HFFc6 (cell line): ENCODE measurements at regions not wholly inside any gene's neighbourhood (a gene's known extent, or its start where the extent isn't known, plus 50 kb on each side); places are given as distances from the start of the nearest gene placed in this dataset.
"Not testable (repeated sequence)": the region's sequence is repeated elsewhere in the genome, so short reads cannot be mapped to it uniquely, and the experiment has no call there.

Experiments used
- DNase-seq: peaks from one replicate; pipeline ENCODE4 v3.0.0-alpha.2; 2018
- H3K27ac Mint-ChIP-seq: 2 replicates; pipeline ENCODE4 v1.8.0; 2020; ENCODE audit warnings: mild to moderate bottlenecking, mixed read lengths
- H3K27me3 Mint-ChIP-seq: 2 replicates; pipeline ENCODE4 v1.8.0; 2021; ENCODE audit warnings: mild to moderate bottlenecking, moderate library complexity, mixed read lengths; ENCODE audit not compliant: insufficient read depth
- H3K36me3 Mint-ChIP-seq: 2 replicates; pipeline ENCODE4 v1.8.0; 2021; ENCODE audit warnings: low read depth, mixed read lengths
- H3K4me1 Mint-ChIP-seq: 2 replicates; pipeline ENCODE4 v1.8.0; 2020; ENCODE audit warnings: low read depth, mixed read lengths
- H3K4me3 Mint-ChIP-seq: 2 replicates; pipeline ENCODE4 v1.8.0; 2020; ENCODE audit warnings: mild to moderate bottlenecking, moderate library complexity, mixed read lengths
- H3K9me3 Mint-ChIP-seq: 2 replicates; pipeline ENCODE4 v1.8.0; 2020; ENCODE audit warnings: mild to moderate bottlenecking, mixed read lengths
- TF ChIP-seq, protein P1 (sequence below): fragments of 200-600 bp; sonication (generic); IDR thresholded peaks from 2 replicates; pipeline ENCODE4 v1.5.0; 2021; ENCODE audit warnings: antibody characterized with exemption, mild to moderate bottlenecking

DNA sequence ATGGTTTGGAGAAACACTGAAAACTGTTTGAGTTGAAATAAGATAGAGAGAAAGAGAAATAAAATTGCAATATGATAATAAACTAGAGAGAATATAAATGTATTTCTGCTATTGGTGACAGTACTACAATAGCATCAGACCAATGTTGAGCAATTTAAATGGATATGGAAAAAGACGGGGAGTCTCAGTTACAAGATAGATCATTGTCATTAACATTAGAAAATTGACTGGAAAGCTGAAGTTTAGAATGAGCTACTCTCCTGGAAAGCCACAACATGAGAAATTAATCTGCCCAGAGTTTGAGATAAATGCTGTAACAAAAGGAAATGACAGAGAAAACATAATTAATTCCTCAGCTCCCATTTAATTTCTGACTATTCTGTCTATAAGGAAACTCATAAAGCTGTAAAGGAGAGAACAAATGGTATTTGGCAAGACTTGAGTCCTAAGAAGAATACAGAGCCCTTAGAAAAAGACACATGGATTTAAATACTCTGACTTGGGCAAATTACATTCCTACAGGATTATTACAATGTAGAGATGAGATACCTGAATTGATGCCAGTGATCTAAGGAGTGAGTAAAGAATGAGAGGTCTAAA lies 624.5 kb upstream of the CHD1 start:
- TF ChIP-seq, protein P1, sequence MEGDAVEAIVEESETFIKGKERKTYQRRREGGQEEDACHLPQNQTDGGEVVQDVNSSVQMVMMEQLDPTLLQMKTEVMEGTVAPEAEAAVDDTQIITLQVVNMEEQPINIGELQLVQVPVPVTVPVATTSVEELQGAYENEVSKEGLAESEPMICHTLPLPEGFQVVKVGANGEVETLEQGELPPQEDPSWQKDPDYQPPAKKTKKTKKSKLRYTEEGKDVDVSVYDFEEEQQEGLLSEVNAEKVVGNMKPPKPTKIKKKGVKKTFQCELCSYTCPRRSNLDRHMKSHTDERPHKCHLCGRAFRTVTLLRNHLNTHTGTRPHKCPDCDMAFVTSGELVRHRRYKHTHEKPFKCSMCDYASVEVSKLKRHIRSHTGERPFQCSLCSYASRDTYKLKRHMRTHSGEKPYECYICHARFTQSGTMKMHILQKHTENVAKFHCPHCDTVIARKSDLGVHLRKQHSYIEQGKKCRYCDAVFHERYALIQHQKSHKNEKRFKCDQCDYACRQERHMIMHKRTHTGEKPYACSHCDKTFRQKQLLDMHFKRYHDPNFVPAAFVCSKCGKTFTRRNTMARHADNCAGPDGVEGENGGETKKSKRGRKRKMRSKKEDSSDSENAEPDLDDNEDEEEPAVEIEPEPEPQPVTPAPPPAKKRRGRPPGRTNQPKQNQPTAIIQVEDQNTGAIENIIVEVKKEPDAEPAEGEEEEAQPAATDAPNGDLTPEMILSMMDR = no peak
- H3K4me3 Mint-ChIP-seq = no peak overlapping the region
- peaks cover 12% of the 10 kb centered on the region for H3K9me3 Mint-ChIP-seq
- H3K27ac Mint-ChIP-seq = no peak overlapping the region
- no peaks in the 10 kb centered on the region for H3K4me1 Mint-ChIP-seq
- H3K27me3 Mint-ChIP-seq = no peaks in the 10 kb centered on the region
- no peak for DNase-seq
- H3K36me3 Mint-ChIP-seq = no peaks in the 10 kb centered on the region

- Mint-ChIP-seq H3K4me1 (no peaks in the 10 kb centered on the region), H3K9me3 (peaks cover 32% of the 10 kb centered on the region)
Observed at GRCh38 chr5:99544356-99544755, 615.5 kb upstream of the CHD1 start.

DNA sequence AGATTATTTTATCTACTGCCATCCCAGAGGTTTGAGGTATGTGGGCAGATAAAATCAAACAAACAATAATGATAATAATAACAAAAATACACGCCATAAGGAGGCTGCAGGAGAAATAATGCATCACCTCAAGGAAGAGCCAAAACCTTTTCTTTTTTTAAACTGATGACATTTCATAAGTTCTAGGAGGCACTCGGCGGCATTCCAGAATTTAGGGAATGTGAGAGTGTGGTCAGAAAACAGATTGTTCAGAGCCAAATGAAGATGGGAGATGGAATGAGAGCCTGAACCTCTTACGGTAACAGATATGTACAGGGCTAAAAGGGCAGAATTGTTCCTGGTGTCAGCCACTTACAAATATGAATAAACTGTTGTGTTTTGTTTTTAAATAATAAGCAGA lies 615.0 kb upstream of the CHD1 start:
- Mint-ChIP-seq H3K36me3 (no peaks in the 10 kb centered on the region), H3K9me3 (peaks cover 32% of the 10 kb centered on the region), H3K4me3 (no peak overlapping the region), H3K27ac (no peak overlapping the region), H3K4me1 (no peaks in the 10 kb centered on the region), H3K27me3 (no peaks in the 10 kb centered on the region)
- DNase-seq = no peak
- TF ChIP-seq, protein P1 = no peak

More at GRCh38 chr5:99544356-99544755, 615.5 kb upstream of the CHD1 start:
- DNase-seq = no peak
- TF ChIP-seq, protein P1 = no peak
- Mint-ChIP-seq H3K36me3 (no peaks in the 10 kb centered on the region), H3K27me3 (no peaks in the 10 kb centered on the region), H3K27ac (no peak overlapping the region), H3K4me3 (no peak overlapping the region)

DNA sequence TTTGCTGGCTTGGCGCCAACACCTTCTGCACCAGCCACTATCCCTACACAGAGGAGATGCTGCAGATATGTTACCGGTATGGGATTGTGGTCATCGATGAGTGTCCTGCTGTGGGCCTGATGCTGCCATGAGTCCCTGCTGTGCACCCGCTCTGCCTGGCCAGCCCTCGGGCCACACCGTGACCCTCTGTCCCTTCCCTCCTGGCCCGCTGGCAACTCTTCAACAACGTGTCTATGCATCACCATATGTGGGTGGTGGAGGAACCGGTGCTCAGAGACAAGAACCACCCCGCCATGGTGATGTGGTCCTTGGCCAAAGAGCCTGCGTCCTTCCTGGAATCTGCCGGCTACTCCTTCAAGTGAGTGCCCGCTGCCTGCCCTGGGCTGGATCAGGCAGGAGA lies 605.4 kb upstream of the CHD1 start:
- H3K36me3 Mint-ChIP-seq, H3K9me3 Mint-ChIP-seq, H3K27ac Mint-ChIP-seq, H3K4me1 Mint-ChIP-seq, H3K27me3 Mint-ChIP-seq, DNase-seq, H3K4me3 Mint-ChIP-seq: not testable (repeated sequence)

DNA sequence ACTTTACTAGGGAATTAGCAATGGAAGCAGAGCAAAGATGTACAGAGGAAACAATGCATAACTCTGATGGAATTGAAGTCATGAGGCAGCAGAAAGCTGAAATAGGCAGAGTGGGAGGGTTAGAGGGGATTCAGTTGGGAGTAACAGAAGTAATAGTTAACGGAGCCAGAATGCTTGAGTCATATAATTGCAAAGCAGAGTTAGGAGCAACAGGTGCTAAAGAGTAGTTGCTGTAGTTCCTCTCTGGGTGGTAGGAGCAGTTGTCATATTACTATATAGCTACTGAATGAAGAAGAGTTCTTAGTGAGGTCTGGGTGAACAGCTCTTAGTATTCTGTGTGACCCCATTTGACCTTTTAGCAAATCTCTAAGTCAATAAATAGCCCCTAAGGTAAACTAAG lies 592.9 kb upstream of the CHD1 start:
- H3K27me3 Mint-ChIP-seq, H3K4me1 Mint-ChIP-seq, H3K4me3 Mint-ChIP-seq, DNase-seq, H3K27ac Mint-ChIP-seq, H3K36me3 Mint-ChIP-seq, H3K9me3 Mint-ChIP-seq: not testable (repeated sequence)

GRCh38 chr5:99515864-99516490 lies 587.2 kb upstream of the CHD1 start:
- not testable (repeated sequence) for H3K4me1 Mint-ChIP-seq, DNase-seq, H3K36me3 Mint-ChIP-seq, H3K27ac Mint-ChIP-seq, H3K4me3 Mint-ChIP-seq, H3K27me3 Mint-ChIP-seq
- H3K9me3 Mint-ChIP-seq = peaks cover 16% of the 10 kb centered on the region

- not testable (repeated sequence) for DNase-seq, H3K36me3 Mint-ChIP-seq, H3K4me3 Mint-ChIP-seq, H3K27me3 Mint-ChIP-seq, H3K4me1 Mint-ChIP-seq, H3K27ac Mint-ChIP-seq
- peaks cover 24% of the 10 kb centered on the region for H3K9me3 Mint-ChIP-seq
Observed at GRCh38 chr5:99510237-99510866, 581.5 kb upstream of the CHD1 start.

GRCh38 chr5:99509064-99509463 lies 580.3 kb upstream of the CHD1 start:
- H3K36me3 Mint-ChIP-seq, H3K27ac Mint-ChIP-seq, H3K4me3 Mint-ChIP-seq, H3K27me3 Mint-ChIP-seq, DNase-seq, H3K4me1 Mint-ChIP-seq: not testable (repeated sequence)
- peaks cover 24% of the 10 kb centered on the region for H3K9me3 Mint-ChIP-seq

- H3K4me1 Mint-ChIP-seq, H3K27ac Mint-ChIP-seq, H3K36me3 Mint-ChIP-seq, H3K27me3 Mint-ChIP-seq, DNase-seq, H3K4me3 Mint-ChIP-seq, H3K9me3 Mint-ChIP-seq: not testable (repeated sequence)
Observed at GRCh38 chr5:99495456-99495855, 566.6 kb upstream of the CHD1 start.

GRCh38 chr5:99478450-99478849 lies 549.6 kb upstream of the CHD1 start:
- H3K4me1 Mint-ChIP-seq, DNase-seq, H3K4me3 Mint-ChIP-seq, H3K27me3 Mint-ChIP-seq, H3K36me3 Mint-ChIP-seq, H3K27ac Mint-ChIP-seq: not testable (repeated sequence)
- H3K9me3 Mint-ChIP-seq = peaks cover 12% of the 10 kb centered on the region; the same call in 1 of the 2 replicates

- not testable (repeated sequence) for H3K4me3 Mint-ChIP-seq, H3K4me1 Mint-ChIP-seq, H3K27me3 Mint-ChIP-seq, H3K27ac Mint-ChIP-seq, H3K9me3 Mint-ChIP-seq, H3K36me3 Mint-ChIP-seq, DNase-seq
Observed at GRCh38 chr5:99473328-99473727, 544.5 kb upstream of the CHD1 start.
